HG02798 (cell line): ENCODE measurements at regions not wholly inside any gene's neighbourhood (a gene's known extent, or its start where the extent isn't known, plus 50 kb on each side); places are given as distances from the start of the nearest gene placed in this dataset.

Source experiments
- ATAC-seq: cut with Tn5 transposase; IDR thresholded peaks from one replicate; pipeline ENCODE4 v1.9.1; 2021; ENCODE audit warnings: mild to moderate bottlenecking; ENCODE audit not compliant: unreplicated experiment, poor library complexity

DNA sequence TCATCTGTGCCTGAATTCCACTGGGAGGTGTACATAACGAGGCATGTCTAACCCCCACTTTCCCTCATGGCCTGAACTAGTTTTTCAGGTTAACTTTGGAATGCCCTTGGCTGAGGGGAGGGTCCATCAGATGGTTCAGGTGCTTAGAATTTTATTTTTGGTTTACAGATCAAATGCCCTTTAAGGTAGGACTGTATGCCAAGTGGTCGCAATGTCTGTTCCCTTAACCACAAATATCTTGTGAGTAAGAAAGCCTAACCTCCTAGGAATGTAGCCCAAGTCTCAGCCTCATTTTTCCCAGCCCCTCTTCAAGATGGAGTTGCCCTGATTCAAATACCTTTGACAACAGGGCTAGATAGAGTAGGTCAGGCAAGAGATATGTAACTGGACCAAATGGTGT is 78.4 kb downstream of the RNASET2 start:
- no peak for ATAC-seq

DNA sequence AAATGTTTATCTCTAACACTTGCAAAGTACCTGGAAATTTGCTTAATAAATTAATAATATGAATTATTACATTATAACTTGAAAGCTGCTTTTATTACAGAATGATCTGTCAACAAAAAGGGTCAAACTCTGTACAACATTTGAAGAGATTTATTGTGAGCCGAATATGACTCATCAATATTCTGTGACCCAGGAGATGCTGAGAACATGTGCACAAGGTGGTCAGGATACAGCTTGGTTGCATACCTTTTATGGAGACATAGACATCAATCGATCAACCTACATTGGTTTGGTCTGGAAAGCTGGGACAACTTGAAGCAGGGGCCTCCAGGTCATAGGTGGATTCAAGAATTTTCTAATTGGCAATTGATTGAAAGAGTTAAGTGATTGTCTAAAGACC is 79.0 kb downstream of the RNASET2 start:
- ATAC-seq = no peak

DNA sequence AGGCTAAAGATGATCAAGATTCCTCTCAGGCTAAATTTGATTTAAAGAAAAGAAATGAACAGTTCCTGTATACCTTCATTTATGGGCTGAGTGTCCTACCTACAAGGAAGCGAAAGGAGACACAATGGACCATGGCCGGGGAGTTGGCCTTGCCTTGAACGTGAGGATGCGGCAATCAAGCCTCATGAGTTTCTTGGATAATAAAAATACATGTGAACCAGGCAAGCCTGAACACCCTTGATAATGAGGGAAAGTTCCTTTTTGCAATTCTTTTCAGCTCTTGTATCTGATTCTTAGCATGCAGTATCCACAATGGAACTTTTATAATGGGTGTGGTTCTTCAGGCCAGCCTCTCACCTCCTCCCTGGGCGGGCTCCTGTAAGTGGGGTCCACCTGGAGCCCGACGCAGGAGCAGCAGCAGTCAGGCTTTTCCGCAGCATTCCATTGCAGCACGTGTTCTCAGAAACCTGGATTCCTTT is 83.8 kb downstream of the RNASET2 start:
- ATAC-seq = no peak

DNA sequence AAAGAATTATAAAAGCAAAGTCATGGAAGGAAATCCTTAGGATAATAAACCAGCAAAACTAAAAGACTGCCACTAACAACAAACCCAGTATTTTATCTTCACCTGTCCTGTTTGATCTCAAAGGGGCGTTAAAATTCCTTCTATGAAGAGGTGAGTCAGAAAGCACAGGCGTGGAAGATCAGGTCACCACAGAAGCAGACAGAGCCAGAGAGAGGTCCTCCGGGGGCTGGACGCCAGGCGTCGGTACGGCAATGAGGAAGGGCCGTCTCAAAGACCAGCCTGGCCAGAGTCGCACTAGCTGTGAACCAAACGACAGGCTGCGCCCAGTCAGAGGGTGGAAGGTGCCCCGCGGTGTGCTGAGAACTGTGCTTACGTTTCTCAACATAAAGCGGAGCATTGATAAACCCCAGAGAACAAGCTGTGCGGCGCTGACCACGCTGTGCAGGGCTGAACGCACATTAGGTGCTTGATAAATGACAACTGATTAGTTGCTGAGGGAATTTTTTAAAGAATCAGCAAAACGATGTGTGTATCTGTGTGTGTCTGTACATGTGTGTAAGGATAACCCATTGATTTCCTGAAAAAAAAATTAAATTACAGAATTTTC is 85.6 kb downstream of the RNASET2 start:
- no peak for ATAC-seq

DNA sequence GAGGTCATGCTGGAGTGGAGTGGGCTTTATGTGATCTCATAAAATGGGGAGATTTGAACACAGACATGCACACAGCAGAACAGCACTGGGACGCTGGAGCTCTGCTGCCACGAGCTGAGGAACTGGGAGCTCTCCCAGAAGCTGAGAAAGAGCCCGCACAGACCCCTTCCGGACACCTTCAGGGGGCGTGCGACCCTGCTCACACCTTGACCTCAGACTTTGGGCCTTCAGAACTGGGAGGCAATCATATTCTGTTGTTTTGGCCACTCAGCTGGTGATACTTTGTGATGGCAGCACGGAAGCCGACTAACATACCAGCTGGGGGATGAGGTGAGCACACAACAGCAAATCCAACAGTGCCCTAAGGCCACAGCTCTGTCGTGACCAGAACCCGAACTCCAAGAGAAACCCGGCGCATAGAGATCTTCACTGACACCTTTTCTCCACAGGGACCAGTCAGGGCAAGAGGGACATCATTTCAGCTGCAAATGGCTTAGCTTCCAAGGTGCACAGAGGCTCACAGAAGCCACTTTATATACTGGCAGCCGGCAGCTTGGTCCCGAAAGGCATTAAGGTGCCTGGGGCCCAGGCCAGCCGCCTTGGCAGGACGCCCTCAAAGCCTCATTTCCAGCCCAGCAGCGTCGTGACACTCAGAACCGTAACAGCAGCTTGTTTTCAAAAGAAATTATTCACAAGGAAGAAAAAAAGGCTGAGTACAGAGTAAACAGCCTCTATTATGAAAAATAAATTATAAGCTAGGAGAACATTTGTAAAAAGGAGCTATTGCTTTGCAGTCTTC is 89.3 kb downstream of the RNASET2 start:
- no peak for ATAC-seq

DNA sequence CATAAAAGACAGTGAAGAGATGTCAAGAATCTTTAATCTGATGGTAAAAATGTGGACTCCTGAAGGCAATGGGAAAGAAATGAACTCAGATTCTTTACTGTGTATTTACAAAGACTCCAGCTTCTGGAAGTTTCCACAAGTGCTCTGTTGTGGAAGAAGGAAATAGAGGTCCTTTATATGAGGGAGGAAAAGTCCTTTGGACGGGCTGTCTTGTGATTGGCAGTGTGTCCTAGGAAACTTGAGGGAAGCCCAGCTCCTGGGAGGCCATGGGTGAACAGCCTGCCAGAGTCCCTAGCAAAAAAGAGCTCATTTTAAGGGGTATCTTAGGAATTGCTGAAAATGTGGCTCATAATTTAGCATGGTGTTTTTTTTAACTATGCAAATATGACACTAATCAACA is 92.0 kb downstream of the RNASET2 start:
- no peak for ATAC-seq

DNA sequence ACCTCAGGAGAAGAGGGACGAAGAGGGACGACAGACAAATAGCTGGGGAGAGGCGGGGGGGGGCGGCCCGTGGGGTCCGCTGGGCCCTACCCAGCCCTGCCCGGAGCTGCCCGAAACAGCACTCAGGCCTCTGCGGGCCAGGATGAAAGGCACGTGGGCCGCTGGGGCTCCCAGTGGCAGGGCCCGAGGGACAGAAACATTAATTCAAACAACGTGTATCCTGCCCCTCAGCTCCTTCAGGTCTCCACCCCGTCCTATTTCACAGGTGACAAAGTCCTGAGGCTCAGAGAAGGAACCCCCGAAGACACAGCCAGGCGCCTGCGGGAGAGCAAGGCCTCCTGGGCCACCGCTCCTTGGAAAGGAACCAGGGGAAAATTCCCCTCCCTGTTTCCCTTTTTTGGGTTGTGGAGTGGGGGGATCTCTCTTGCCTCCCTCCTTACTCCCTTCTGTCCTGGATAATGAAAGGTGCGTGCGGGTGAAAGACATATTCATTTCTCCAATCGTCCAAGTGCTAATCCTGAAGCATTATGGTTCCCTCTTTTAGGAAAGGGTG is 93.3 kb downstream of the RNASET2 start:
- peak; percentile 28 for ATAC-seq

DNA sequence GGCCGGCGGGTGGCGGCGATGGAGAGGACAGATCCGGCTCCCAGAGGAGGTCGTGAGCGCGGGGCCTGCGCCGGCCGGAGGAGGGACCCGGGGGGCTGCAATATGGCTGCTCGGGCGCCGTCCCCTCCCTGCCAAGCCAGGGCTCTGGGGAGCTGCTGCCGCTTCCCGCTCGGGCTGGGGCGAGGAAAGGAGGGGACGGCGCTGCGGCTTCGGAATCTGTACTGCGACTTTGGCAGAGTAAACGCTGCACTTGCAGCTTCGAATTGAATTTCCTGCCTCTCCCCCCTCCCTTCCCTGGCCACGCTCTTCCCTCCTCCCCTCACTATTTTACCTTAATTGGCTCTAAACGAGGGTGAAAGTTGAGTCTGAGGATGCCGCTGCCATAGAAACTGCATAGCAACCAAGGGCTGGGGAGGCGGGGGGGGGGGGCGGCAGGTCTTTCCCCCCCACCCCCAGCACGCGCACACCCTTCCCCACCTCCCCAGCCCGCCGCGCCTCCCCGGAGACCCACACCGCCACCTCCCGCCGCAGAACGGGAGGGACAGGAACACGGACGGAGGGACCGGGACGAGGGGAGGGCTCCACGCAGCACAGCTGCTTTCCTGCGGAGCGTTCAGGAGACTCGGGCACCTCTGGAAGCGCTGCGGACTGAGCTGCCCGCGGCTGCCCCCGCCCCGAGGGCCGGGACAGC is 93.9 kb downstream of the RNASET2 start:
- peak; percentile 54 for ATAC-seq

DNA sequence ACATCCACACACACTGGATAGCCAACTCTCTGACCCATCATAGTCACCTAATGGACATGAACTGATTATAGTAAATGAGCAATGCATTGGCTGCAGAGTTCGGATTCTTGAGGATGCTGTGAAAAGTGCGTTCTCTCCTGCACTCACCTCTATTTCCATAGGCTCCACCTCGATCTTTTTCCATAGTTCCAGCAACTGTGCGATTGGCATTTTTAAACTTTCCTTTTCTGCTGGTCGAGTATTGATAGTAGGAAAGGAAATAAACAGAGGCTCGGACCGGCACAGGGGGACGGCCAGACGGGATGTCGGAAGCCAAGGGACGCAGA is 94.4 kb downstream of the RNASET2 start:
- ATAC-seq = no peak

DNA sequence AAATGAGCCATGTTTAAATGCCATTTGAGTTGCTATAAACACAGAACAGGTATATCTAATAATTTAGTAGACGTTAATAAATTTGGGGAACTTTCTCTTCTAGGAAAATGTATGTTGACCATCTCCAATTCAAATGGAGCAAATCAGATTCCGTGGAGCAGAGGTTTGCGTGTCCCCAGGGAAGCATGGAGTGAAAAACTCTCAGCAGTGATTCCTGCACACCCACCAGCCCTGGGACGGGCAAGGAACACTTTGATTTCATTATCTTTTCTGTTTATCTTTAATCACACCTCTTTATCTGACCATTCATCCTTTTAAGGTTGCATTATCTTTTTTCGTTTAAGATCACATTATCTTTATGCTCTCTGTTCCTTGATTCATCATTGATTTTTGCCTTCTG is 95.0 kb downstream of the RNASET2 start:
- no peak for ATAC-seq

DNA sequence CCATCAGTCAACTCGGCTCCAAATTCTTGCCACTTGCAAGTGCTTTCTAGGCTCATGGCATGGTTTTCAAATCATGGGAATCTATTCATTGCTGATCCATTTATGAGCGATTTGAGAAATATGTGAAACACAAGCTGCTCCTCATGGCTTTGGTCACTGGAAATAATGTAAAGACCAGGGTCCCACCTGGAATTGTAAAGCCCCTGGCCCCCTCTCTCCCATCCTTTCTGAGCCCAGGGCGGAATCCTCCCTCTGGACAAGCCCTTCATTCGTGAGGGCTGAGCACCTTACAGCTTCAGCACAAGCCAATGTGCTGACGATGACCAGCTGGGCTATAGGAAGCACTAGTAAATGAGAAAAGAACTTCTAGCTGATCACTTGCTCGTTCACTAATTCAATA is 96.0 kb downstream of the RNASET2 start:
- no peak for ATAC-seq

DNA sequence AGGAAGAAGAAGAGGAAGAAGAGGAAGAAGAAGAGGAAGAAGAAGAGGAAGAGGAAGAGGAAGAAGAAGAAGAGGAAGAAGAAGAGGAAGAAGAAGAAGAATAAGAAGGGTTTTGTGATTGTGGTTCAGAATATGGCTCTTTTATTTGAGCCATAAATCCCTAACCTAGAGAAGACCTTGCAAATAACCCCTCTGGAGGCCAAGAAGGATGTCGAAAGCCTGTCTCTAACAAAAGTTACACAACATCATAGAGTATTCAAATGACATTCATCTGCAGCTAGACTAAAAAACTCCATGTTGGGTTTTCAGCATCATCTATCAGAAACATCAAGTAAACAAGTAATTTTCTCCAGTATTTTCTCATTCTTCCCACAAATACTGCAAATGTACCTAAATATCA is 100.9 kb downstream of the RNASET2 start:
- ATAC-seq = no peak

DNA sequence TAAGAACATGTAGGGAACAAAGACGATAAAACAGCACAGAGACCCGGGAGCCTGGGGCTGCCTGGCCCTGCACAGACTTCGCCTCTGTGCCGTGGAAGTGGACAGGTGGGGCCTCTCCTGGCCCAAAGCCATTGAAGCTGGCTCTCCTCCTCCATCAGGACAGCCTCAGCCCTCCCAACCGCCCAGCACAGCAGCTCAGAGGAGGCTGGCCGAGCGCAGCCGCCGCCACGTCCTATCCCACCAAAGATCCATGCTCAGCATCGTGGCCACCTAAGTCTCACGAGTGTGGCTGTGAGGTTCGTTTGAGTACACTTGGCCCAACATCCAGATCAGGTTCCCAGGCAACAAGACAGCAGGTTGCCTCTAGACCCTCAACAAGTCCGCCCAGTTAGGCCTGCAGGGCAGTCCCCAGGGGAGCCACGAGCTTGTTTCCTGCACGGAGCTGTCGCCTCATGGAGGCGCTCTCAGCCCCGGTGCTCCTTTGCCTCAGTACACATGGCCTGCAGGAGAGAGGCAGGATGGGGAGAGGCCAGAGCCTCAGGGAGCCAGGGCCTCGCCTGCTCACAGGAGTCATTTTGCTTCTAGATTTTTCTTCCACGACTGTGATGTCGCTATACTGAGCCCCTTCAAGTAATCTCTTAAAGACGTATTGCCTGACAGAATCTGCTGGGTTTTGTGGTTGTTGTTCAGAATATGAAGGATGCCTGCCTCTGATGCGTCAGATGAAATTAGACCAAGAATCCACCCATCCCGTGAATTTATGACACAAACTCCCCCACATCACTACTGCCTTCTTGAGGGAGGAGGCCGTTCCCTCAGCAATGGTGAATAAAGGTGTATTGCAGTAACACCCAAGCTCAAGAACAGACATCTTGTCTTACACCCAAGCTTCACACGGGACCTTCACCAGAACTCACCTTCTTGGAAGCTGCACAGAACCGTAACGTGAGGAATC is 102.7 kb downstream of the RNASET2 start:
- ATAC-seq = no peak

DNA sequence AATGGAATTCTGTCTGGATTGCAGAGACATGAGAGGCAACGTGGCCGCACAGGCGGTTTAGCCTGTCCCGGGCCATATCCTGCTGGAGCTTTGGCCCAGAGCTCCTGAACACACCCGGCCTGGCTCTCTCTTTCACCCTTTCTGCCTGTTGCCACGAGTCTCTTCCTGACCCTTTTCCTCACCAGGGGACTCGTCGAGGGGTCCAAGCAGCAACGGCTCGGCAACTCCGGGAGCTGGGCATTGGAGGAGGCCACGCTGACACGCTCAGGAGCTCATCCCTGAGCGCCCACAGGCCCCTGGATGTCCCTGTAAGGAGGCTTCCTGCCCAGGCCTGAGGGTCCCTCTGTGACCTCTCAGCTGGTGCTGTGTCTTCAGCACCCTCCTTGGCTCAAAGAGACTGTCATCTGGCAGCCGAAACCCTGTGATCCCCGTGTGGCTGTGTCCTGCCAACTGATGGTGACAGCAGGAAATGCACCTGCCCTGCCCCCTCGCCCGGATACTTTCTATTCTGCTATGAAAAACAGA is 103.8 kb downstream of the RNASET2 start:
- ATAC-seq = no peak

DNA sequence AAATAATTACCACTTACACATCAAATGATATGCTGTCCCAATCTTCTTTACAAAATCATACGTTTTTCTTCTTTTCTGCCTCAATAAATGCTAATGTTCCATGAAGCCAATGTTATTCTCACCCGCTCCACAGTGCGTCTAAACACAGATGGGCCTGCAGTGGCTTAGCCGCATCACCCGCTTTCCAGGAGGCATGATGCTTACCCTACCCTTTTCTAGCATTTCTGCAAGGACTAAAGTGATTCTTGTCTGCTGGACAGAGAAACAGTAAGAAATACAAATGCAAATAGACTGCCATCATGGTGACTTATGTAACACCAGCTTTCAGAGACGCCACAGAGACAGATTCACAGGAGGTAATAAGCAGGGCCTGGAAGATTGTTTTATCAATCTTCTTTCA is 104.4 kb downstream of the RNASET2 start:
- no peak for ATAC-seq

DNA sequence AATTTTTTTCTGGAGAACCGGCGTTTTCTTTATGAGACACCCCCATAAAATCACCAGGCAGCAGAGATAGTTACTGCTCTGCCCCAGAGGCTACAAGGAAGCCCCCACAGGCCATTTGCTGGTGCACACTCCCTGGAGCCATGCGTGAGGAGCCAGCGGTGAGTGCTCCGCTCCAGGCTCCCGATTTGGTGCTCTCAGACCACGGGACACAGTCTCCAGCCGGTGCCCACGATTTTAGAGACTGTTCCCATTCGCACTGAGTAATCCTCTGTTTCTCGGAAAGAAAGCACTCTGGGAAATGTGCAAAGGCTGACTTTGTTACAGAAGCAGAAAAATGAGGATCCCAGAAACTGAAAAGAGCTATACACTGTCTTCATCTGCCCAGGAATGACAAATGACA is 104.9 kb downstream of the RNASET2 start:
- ATAC-seq = no peak

DNA sequence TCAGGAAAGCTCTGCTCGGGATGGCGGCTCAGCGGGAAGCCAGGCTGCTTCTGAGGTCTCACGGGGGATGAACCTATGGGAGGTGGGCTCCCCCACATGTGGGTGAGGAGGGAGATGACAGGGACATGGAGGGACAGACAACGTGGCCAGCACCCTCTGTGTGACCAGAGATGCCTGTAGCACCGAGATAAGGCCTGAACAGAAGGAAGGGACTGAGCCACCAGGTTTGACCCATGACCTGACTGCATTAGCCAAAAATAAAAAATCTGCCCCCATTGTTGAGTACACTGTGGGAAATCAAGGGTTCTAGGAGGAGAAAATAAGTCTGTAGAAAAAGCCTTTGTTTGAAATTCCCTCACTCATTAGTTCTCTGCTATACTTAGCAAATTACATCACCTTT is 105.7 kb downstream of the RNASET2 start:
- no peak for ATAC-seq

DNA sequence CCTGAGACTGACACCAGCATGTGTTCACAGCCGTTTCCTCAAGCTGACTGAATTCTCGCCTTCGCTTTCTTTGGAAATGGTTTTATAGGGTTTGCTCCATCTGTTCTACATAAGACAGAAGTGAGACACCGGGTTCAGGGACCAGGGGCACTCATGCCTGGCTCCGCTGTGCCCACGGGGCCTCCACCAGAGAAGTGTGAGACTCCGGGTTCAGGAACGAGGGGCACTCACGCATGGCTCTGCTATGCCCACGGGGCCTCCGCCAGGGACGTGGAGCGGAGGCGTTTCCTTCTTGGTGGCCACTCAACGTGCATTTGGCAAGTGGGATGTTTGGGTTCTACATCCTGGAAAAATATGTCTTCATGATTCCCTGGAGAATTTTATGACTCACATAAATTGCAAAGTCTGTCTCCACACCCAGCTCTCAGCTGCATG is 106.6 kb downstream of the RNASET2 start:
- ATAC-seq = peak; percentile 56

DNA sequence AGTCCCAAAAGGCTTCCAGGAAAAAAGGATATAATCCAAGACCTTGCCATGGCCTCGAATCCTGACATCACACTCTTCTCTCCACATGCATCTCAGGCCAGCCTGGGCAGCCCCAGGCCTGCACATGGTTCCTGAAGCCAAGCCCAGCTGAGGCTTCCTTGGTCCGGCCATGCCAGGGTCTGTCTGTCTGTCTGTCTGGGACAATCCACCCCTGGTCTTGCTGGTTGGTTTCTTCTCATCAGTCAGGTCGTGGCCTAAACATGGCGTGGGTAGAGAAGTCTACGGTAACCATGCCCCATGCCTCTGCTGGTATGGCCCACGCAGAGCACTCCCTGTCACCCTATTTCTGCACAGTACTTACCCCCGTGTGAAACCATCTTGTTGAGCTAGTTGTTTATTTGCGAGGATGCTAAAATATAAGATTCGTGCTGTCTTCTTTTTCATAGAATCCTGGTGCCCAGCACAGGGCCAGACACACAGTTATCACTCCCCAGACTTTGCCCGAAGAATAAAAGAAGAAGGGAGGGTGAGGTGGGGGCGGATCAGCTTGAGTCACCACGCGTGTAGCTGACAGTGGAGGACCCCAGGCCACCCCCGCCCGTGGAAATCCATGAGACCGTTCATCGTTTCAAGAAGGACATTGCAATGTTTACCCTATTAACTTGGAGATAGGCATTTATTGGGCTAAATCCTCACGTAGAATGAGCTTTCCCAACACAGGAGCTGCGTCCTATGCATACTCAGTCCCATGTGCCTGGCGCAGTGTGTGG is 107.2 kb downstream of the RNASET2 start:
- ATAC-seq = no peak
